Esophagus muscularis mucosa (tissue), 4 donors: ENCODE measurements at regions not wholly inside any gene's neighbourhood (a gene's known extent, or its start where the extent isn't known, plus 50 kb on each side); places are given as distances from the start of the nearest gene placed in this dataset.

Source experiments
- CTCF ChIP-seq, 3 experiments: fragments of 200-600 bp in 2 of 3; fragments of 450-650 bp in 1 of 3; sonication (generic) in 2 of 3; IDR thresholded peaks; one replicate each; pipeline ENCODE4 v1.5.1; 2017 to 2019; ENCODE audit warnings: antibody characterized with exemption in 3 of 3, mild to moderate bottlenecking in 2 of 3, moderate library complexity in 1 of 3
- EP300 ChIP-seq: sonication (generic); formaldehyde crosslinking; IDR thresholded peaks from one replicate; pipeline ENCODE4 v1.6.1; 2017; ENCODE audit warnings: antibody characterized with exemption
- POLR2A ChIP-seq: fragments of 450-650 bp; IDR thresholded peaks from one replicate; pipeline ENCODE4 v1.6.1; 2017; ENCODE audit warnings: antibody characterized with exemption, moderate library complexity, mild to moderate bottlenecking, low read depth
- POLR2AphosphoS5 ChIP-seq, 2 donors: sonication (generic); formaldehyde crosslinking; IDR thresholded peaks; one replicate each; pipeline ENCODE4 v1.6.1; 2017; ENCODE audit warnings: antibody characterized with exemption in 2 of 2

GRCh38 chr14:34164162-34164864, 213.4 kb upstream of the EGLN3 start:
- TF ChIP-seq POLR2A: no peak
- TF ChIP-seq POLR2AphosphoS5 (IDR thresholded peaks at IDR 0.05): no peak
- TF ChIP-seq CTCF (IDR thresholded peaks at IDR 0.05): no peak
- TF ChIP-seq EP300: no peak
